Endothelial cell of umbilical vein (primary cell): ENCODE measurements at regions not wholly inside any gene's neighbourhood (a gene's known extent, or its start where the extent isn't known, plus 50 kb on each side); places are given as distances from the start of the nearest gene placed in this dataset.

ENCODE experiments used
- BruUV-seq: library from RNA; stranded (reverse); fragments of 400-500 nt; replicated peaks from 2 replicates; lab custom pipeline; 2021; lab: Mats Ljungman, UMichigan
- CTCF ChIA-PET: fragments of 300-600, 350-600 bp; sonication (Branson Sonifier 250); formaldehyde crosslinking; loops from one replicate; lab custom pipeline; 2021; ENCODE audit warnings: antibody characterized with exemption, inconsistent platforms; lab: Charles Lee
- POLR2A ChIA-PET: fragments of 300-600, 350-600 bp; sonication (Branson Sonifier 250); formaldehyde crosslinking; loops from one replicate; lab custom pipeline; 2021; ENCODE audit warnings: antibody characterized with exemption, inconsistent platforms; lab: Charles Lee
- DNase-seq: peaks from one replicate; pipeline ENCODE4 v3.0.0-alpha.2; 2011; ENCODE audit warnings: low read depth, low spot score
- FAIRE-seq: peaks from 2 replicates; lab custom pipeline; 2011; peaks lifted over from hg19 to GRCh38; lab: Jason Lieb, UNC
- H2AFZ ChIP-seq: 2 replicates; pipeline ENCODE4 v1.6.0; 2012; ENCODE audit warnings: low read depth, low read length, control low read depth, inconsistent platforms
- H3K27ac ChIP-seq: 2 replicates; pipeline ENCODE4 v1.5.1; 2011; ENCODE audit warnings: low read depth, mild to moderate bottlenecking, control low read depth, low read length, moderate library complexity; ENCODE audit not compliant: insufficient read depth
- H3K27me3 ChIP-seq, 2 experiments: 2 replicates each; pipeline versions ENCODE4 v1.6.0 to v1.6.1; 2011; ENCODE audit warnings: low read length in 2 of 2, mixed read lengths in 1 of 2; ENCODE audit not compliant: control insufficient read depth in 2 of 2, insufficient read depth in 2 of 2
- H3K36me3 ChIP-seq, 2 experiments: 2 replicates in 1 of 2; 3 replicates in 1 of 2; pipeline ENCODE4 v1.5.1; 2011; ENCODE audit warnings: low read length in 2 of 2, mild to moderate bottlenecking in 1 of 2, moderate library complexity in 1 of 2; ENCODE audit not compliant: control insufficient read depth in 2 of 2, insufficient read depth in 2 of 2; ENCODE audit errors: extremely low read depth in 1 of 2
- H3K4me1 ChIP-seq: 3 replicates; pipeline ENCODE4 v1.5.1; 2011; ENCODE audit warnings: mild to moderate bottlenecking, low read length; ENCODE audit not compliant: control insufficient read depth, insufficient read depth; ENCODE audit errors: extremely low read depth
- H3K4me2 ChIP-seq: 2 replicates; pipeline ENCODE4 v1.6.1; 2011; ENCODE audit warnings: low read length, control low read depth, mixed read lengths; ENCODE audit not compliant: insufficient read depth
- H3K4me3 ChIP-seq, 3 experiments: fragments of 200-600 bp in 1 of 3; sonication (generic), shearing (Covaris generic) in 1 of 3; replicated peaks in 1 of 3; 2 replicates each; pipeline ENCODE4 v1.5.1; 2011 to 2016; ENCODE audit warnings: control low read depth in 3 of 3, low read length in 3 of 3, mild to moderate bottlenecking in 2 of 3, inconsistent platforms in 1 of 3, low read depth in 1 of 3, moderate library complexity in 1 of 3; ENCODE audit not compliant: insufficient read depth in 1 of 3
- H3K79me2 ChIP-seq: 2 replicates; pipeline ENCODE4 v1.6.0; 2012; ENCODE audit warnings: low read length, inconsistent platforms; ENCODE audit not compliant: control insufficient read depth, insufficient read depth
- H3K9ac ChIP-seq: replicated peaks from 2 replicates; pipeline ENCODE3; 2011; ENCODE audit warnings: low read length, control low read depth; ENCODE audit not compliant: insufficient read depth; ENCODE audit errors: extremely low read depth
- H3K9me1 ChIP-seq: replicated peaks from 3 replicates; pipeline ENCODE4 v1.6.0; 2011; ENCODE audit warnings: mild to moderate bottlenecking, low read length; ENCODE audit not compliant: control insufficient read depth, insufficient read depth; ENCODE audit errors: extremely low read depth
- H3K9me3 ChIP-seq: replicated peaks from 2 replicates; pipeline ENCODE4 v1.5.1; 2012; ENCODE audit warnings: low read length, inconsistent platforms; ENCODE audit not compliant: control insufficient read depth, insufficient read depth
- H4K20me1 ChIP-seq: replicated peaks from 2 replicates; pipeline ENCODE3; 2011; ENCODE audit warnings: mild to moderate bottlenecking, low read length; ENCODE audit not compliant: control insufficient read depth, insufficient read depth; ENCODE audit errors: extremely low read depth
- EZH2 ChIP-seq: IDR thresholded peaks from 2 replicates; pipeline ENCODE4 v1.6.1; 2012; ENCODE audit warnings: borderline replicate concordance, low read depth, mild to moderate bottlenecking, moderate library complexity, low read length, inconsistent platforms; ENCODE audit not compliant: severe bottlenecking
- FOS ChIP-seq: IDR thresholded peaks from 2 replicates; pipeline ENCODE4 v1.6.1; 2011; ENCODE audit warnings: mild to moderate bottlenecking, low read length, moderate library complexity, borderline replicate concordance; ENCODE audit not compliant: insufficient read depth
- GATA2 ChIP-seq: IDR thresholded peaks from 2 replicates; pipeline ENCODE4 v1.7.0; 2011; ENCODE audit warnings: low read depth, mild to moderate bottlenecking, moderate library complexity, mixed read lengths, low read length; ENCODE audit not compliant: insufficient read length, insufficient read depth
- JUN ChIP-seq: IDR thresholded peaks from 2 replicates; pipeline ENCODE4 v1.6.1; 2011; ENCODE audit warnings: borderline replicate concordance, low read depth; ENCODE audit not compliant: insufficient read length, insufficient read depth
- MYC ChIP-seq: IDR thresholded peaks from one replicate; pipeline ENCODE4 v1.6.1; 2011; ENCODE audit warnings: mild to moderate bottlenecking, low read depth, low read length
- POLR2A ChIP-seq: IDR thresholded peaks from 2 replicates; pipeline ENCODE4 v1.6.1; 2012; ENCODE audit warnings: low read depth, mild to moderate bottlenecking, control low read depth, low read length
- POLR2AphosphoS5 ChIP-seq: IDR thresholded peaks from 2 replicates; pipeline ENCODE4 v1.6.1; 2012; ENCODE audit warnings: low read depth, mild to moderate bottlenecking, control low read depth, low read length, moderate library complexity; ENCODE audit not compliant: insufficient read depth
- dilution Hi-C: fragments of 300-500 bp; cut with MboI; formaldehyde crosslinking; loops from one replicate; pipeline ENCODE4 v1.15.0; 2019; ENCODE audit warnings: low sequenced_read_pairs; ENCODE audit not compliant: extremely low pct_ligation_motif_present
- intact Hi-C: fragments of 100-400 bp; cut with micrococcal nuclease; formaldehyde crosslinking; loops from one replicate; pipeline ENCODE4 v1.10.0; 2022
- TF ChIP-seq, protein P1 (sequence below): IDR thresholded peaks from 2 replicates; pipeline ENCODE4 v1.6.1; 2011; ENCODE audit not compliant: insufficient read depth, insufficient read length
- TF ChIP-seq, protein P2 (sequence below), 2 donors: IDR thresholded peaks; 1 replicate in 1 of 2; 2 replicates in 1 of 2; pipeline ENCODE4 v1.5.1; 2011; ENCODE audit warnings: low read length in 2 of 2, mild to moderate bottlenecking in 2 of 2, moderate library complexity in 2 of 2, control low read depth in 1 of 2, inconsistent platforms in 1 of 2, low read depth in 1 of 2; ENCODE audit not compliant: insufficient read depth in 1 of 2; ENCODE audit errors: extremely low read depth in 1 of 2

DNA sequence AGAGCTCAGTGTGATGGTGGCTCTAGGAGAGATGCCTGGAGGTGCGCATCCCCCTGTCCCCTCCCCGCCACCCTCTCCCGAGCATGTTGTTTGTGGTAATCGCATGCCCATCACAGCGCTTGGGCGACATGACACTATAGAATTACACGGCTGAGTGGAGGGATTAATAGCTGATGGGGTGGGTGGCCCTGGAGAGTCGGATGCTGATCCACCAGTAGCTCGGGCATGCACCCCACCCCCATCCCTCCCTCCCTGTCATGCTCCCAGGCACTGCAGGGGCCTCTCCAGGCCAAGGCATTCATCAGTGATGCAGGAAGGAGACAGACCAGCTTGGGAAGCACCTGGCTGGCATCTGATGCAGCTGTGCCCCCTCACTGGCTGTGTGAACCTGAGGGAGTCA is 159.0 kb upstream of the IGSF21 start:
- Histone ChIP-seq H3K79me2 (no peaks in the 10 kb centered on the region), H3K9ac (no peak overlapping the region), H2AFZ (no peak overlapping the region), H3K9me3 (peaks cover 6% of the 10 kb centered on the region), H4K20me1 (no peaks in the 10 kb centered on the region), H3K4me2 (no peak overlapping the region), H3K27me3 (no peaks in the 10 kb centered on the region), H3K9me1 (no peaks in the 10 kb centered on the region), H3K4me1 (no peaks in the 10 kb centered on the region), H3K27ac (no peak overlapping the region), H3K36me3 (no peaks in the 10 kb centered on the region), H3K4me3 (no peak overlapping the region)
- intact Hi-C loops: no loop called here
- dilution Hi-C loops: no loop called here
- no peak for FAIRE-seq
- ChIA-PET CTCF (no interaction called here), POLR2A (no interaction called here)
- TF ChIP-seq POLR2AphosphoS5 (no peak), FOS (no peak), JUN (no peak), GATA2 (no peak), EZH2 (no peak), MYC (no peak), POLR2A (no peak)
- TF ChIP-seq, protein P1, sequence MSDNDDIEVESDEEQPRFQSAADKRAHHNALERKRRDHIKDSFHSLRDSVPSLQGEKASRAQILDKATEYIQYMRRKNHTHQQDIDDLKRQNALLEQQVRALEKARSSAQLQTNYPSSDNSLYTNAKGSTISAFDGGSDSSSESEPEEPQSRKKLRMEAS: no peak
- TF ChIP-seq, protein P2, sequence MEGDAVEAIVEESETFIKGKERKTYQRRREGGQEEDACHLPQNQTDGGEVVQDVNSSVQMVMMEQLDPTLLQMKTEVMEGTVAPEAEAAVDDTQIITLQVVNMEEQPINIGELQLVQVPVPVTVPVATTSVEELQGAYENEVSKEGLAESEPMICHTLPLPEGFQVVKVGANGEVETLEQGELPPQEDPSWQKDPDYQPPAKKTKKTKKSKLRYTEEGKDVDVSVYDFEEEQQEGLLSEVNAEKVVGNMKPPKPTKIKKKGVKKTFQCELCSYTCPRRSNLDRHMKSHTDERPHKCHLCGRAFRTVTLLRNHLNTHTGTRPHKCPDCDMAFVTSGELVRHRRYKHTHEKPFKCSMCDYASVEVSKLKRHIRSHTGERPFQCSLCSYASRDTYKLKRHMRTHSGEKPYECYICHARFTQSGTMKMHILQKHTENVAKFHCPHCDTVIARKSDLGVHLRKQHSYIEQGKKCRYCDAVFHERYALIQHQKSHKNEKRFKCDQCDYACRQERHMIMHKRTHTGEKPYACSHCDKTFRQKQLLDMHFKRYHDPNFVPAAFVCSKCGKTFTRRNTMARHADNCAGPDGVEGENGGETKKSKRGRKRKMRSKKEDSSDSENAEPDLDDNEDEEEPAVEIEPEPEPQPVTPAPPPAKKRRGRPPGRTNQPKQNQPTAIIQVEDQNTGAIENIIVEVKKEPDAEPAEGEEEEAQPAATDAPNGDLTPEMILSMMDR (IDR thresholded peaks at IDR 0.05; ENCODE audit: extremely low read depth in 1 of 2, insufficient read depth in 1 of 2, low read depth in 1 of 2, low read length in 2 of 2): no peak
- no TSS peak for BruUV-seq
- no peak for DNase-seq
